Epithelial cell of proximal tubule (primary cell): ENCODE measurements at regions not wholly inside any gene's neighbourhood (a gene's known extent, or its start where the extent isn't known, plus 50 kb on each side); places are given as distances from the start of the nearest gene placed in this dataset.

Experiments
- DNase-seq: peaks from one replicate; pipeline ENCODE4 v3.0.0-alpha.2; 2011; ENCODE audit warnings: low read depth
- H3K4me3 ChIP-seq: 2 replicates; pipeline ENCODE4 v1.5.1; 2011; ENCODE audit warnings: low read depth, mild to moderate bottlenecking, low read length
- TF ChIP-seq, protein P1 (sequence below): conservative IDR thresholded peaks from 2 replicates; pipeline ENCODE4 v1.5.1; 2012; ENCODE audit warnings: low read depth, mild to moderate bottlenecking, low read length

DNA sequence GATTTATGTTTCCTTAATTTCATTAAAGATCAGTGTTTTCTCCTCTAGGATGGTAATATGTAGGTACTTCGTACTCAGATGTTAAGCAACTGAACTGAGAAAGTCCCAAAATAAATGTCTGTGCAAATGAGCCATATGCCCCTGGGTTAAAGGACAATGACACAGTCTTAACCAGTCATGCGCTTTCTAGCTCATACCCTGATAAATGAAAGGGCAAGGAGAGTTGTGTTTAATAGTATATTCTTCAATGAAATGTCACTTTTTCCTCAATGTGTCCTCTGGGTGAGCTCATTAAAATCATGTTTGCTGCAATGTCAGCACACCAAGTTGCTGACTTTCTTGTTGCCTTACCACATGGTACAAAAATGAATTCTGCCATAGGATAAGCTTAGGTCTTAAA lies 856.3 kb downstream of the TMEM182 start:
- no peak overlapping the region for H3K4me3 ChIP-seq
- TF ChIP-seq, protein P1, sequence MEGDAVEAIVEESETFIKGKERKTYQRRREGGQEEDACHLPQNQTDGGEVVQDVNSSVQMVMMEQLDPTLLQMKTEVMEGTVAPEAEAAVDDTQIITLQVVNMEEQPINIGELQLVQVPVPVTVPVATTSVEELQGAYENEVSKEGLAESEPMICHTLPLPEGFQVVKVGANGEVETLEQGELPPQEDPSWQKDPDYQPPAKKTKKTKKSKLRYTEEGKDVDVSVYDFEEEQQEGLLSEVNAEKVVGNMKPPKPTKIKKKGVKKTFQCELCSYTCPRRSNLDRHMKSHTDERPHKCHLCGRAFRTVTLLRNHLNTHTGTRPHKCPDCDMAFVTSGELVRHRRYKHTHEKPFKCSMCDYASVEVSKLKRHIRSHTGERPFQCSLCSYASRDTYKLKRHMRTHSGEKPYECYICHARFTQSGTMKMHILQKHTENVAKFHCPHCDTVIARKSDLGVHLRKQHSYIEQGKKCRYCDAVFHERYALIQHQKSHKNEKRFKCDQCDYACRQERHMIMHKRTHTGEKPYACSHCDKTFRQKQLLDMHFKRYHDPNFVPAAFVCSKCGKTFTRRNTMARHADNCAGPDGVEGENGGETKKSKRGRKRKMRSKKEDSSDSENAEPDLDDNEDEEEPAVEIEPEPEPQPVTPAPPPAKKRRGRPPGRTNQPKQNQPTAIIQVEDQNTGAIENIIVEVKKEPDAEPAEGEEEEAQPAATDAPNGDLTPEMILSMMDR, result no peak
- DNase-seq, result no peak

DNA sequence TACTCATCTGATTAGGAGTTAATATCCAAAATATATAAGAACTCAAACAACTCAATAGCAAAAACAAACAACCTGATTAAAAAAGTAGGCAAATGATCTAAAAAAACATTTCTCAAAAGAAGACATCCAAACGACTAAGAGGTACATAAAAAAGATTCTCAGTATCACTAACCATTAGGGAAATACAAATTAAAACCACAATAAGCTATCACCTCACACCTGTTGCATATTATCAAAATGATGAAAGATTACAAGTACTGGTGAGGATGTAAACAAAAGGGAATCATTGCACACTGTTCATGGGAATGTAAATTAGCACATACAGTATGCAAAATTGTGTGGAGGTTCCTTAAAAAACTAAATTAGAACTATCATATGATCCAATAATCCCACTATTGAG lies 865.5 kb downstream of the TMEM182 start:
- H3K4me3 ChIP-seq, result no peak overlapping the region
- DNase-seq, result no peak
- TF ChIP-seq, protein P1, result no peak

- TF ChIP-seq, protein P1, result no peak
- no peak overlapping the region for H3K4me3 ChIP-seq
- DNase-seq, result no peak
Measured at GRCh38 chr2:103638978-103639377, 877.1 kb downstream of the TMEM182 start.

GRCh38 chr2:103656558-103656957 lies 894.7 kb downstream of the TMEM182 start:
- TF ChIP-seq, protein P1, result no peak
- no peak for DNase-seq
- H3K4me3 ChIP-seq, result no peak overlapping the region

DNA sequence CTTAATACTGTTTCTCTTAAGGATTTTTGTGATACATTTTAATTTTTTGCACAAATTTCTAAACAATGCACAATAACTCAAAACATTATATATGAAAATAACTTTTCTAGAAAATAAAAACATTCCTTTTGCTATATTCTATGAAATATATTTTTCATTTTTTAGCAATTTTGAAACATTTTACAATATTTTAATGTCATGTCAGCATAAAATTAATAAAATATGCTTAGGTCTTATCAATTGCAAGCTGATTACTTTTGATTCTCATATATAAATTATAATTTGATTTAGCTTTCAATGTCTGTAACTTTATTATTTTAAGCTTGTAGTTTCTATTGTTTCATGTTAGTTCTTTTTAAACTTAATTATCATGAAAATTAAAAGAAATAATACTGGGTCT lies 898.7 kb downstream of the TMEM182 start:
- TF ChIP-seq, protein P1, result no peak
- H3K4me3 ChIP-seq, result no peak overlapping the region
- DNase-seq, result no peak

GRCh38 chr2:103660947-103661346 lies 899.1 kb downstream of the TMEM182 start:
- TF ChIP-seq, protein P1, result no peak
- DNase-seq, result no peak
- H3K4me3 ChIP-seq, result no peak overlapping the region

DNA sequence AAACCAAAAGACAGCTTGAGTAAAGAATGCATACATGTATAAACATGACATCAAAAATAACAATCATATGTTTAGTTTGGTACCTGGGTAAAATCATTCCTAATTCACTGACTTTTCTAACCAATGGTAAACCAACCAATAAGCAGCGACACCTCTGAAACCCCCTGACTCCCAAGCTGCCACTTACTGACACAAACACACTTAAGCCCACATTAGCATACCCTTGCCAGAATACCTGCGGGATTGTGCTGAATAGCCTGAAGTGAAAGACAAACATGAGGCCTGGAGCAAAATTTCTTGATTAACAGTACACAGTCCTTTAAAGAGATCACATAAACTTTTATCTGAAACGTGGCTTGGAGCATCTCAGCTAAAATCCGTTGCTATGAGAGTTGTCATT lies 902.9 kb downstream of the TMEM182 start:
- TF ChIP-seq, protein P1, result no peak
- no peak for DNase-seq
- no peak overlapping the region for H3K4me3 ChIP-seq
